HEK293 (cell line): ENCODE measurements at regions not wholly inside any gene's neighbourhood (a gene's known extent, or its start where the extent isn't known, plus 50 kb on each side); places are given as distances from the start of the nearest gene placed in this dataset.
A peak's percentile ranks its signal among the peaks of the same experiment; 100 is the strongest.

Experiments
- CTCF ChIA-PET: fragments of 350-600 bp; formaldehyde crosslinking; extraction: SDS; loops from one replicate; lab custom pipeline; 2021; ENCODE audit warnings: antibody characterized with exemption; lab: Yijun Ruan, JAX
- POLR2A ChIA-PET: fragments of 300-600 bp; formaldehyde crosslinking; extraction: SDS; loops from one replicate; lab custom pipeline; 2020; ENCODE audit warnings: antibody characterized with exemption, inconsistent platforms; lab: Yijun Ruan, JAX
- H3K27ac ChIP-seq: fragments of 200-500 bp; sonication (Bioruptor generic); 2 replicates; pipeline ENCODE4 v1.5.1; 2014; ENCODE audit warnings: low read depth, low read length, control low read depth, inconsistent platforms; ENCODE audit errors: extremely low read depth
- H3K36me3 ChIP-seq, 2 experiments: fragments of 200-500 bp in 1 of 2; sonication (Bioruptor generic) in 1 of 2; 1 replicate in 1 of 2; 2 replicates in 1 of 2; pipeline ENCODE4 v1.5.1; 2014 to 2017; ENCODE audit warnings: inconsistent platforms in 2 of 2, low read length in 2 of 2; ENCODE audit not compliant: control insufficient read depth in 2 of 2, insufficient read depth in 1 of 2
- H3K4me1 ChIP-seq: fragments of 200-500 bp; sonication (Bioruptor generic); 2 replicates; pipeline ENCODE4 v1.5.1; 2014; ENCODE audit warnings: mild to moderate bottlenecking, low read length, inconsistent platforms; ENCODE audit not compliant: control insufficient read depth, insufficient read depth
- H3K4me3 ChIP-seq: 2 replicates; pipeline ENCODE4 v1.5.1; 2011; ENCODE audit warnings: low read depth, mild to moderate bottlenecking, control low read depth, low read length, moderate library complexity
- H3K9me3 ChIP-seq: fragments of 200-500 bp; sonication (Bioruptor generic); 2 replicates; pipeline ENCODE4 v1.5.1; 2014; ENCODE audit warnings: low read depth, low read length, inconsistent platforms; ENCODE audit not compliant: control insufficient read depth, insufficient read depth
- GFI1B ChIP-seq: fragments of 450-650 bp; formaldehyde crosslinking; IDR thresholded peaks from 2 replicates; pipeline ENCODE4 v1.5.1; 2016; ENCODE audit warnings: missing biosample characterization, missing genetic modification characterization
- GLIS2 ChIP-seq: fragments of 450-650 bp; formaldehyde crosslinking; IDR thresholded peaks from 2 replicates; pipeline ENCODE4 v1.5.1; 2016; ENCODE audit warnings: missing biosample characterization, missing genetic modification characterization
- IKZF3 ChIP-seq: fragments of 450-650 bp; IDR thresholded peaks from 2 replicates; pipeline ENCODE4 v1.5.0; 2018; ENCODE audit warnings: missing biosample characterization, mild to moderate bottlenecking, missing genetic modification characterization, moderate library complexity
- KLF7 ChIP-seq: fragments of 450-650 bp; formaldehyde crosslinking; IDR thresholded peaks from 2 replicates; pipeline ENCODE4 v1.5.1; 2016; ENCODE audit warnings: missing biosample characterization, missing genetic modification characterization, borderline replicate concordance
- OSR2 ChIP-seq: fragments of 450-650 bp; formaldehyde crosslinking; IDR thresholded peaks from 2 replicates; pipeline ENCODE4 v1.5.1; 2016; ENCODE audit warnings: missing biosample characterization, missing genetic modification characterization
- SCRT1 ChIP-seq: fragments of 450-650 bp; formaldehyde crosslinking; IDR thresholded peaks from 2 replicates; pipeline ENCODE4 v1.5.1; 2016; ENCODE audit warnings: missing biosample characterization, missing genetic modification characterization, borderline replicate concordance
- ZBTB6 ChIP-seq: fragments of 450-650 bp; formaldehyde crosslinking; IDR thresholded peaks from 2 replicates; pipeline ENCODE4 v1.5.1; 2017; ENCODE audit warnings: missing biosample characterization, missing genetic modification characterization
- ZIC2 ChIP-seq: fragments of 450-650 bp; formaldehyde crosslinking; IDR thresholded peaks from 2 replicates; pipeline ENCODE4 v1.5.1; 2016; ENCODE audit warnings: missing biosample characterization, missing genetic modification characterization
- ZNF10 ChIP-seq: fragments of 450-650 bp; formaldehyde crosslinking; IDR thresholded peaks from 2 replicates; pipeline ENCODE4 v1.5.1; 2017; ENCODE audit warnings: missing biosample characterization, missing genetic modification characterization
- ZNF121 ChIP-seq: fragments of 450-650 bp; formaldehyde crosslinking; IDR thresholded peaks from 2 replicates; pipeline ENCODE4 v1.5.1; 2016; ENCODE audit warnings: missing biosample characterization, missing genetic modification characterization
- ZNF324 ChIP-seq: fragments of 450-650 bp; formaldehyde crosslinking; IDR thresholded peaks from 2 replicates; pipeline ENCODE4 v1.5.1; 2016; ENCODE audit warnings: missing biosample characterization, missing genetic modification characterization
- ZNF37A ChIP-seq: fragments of 450-650 bp; IDR thresholded peaks from 2 replicates; pipeline ENCODE4 v1.5.1; 2018; ENCODE audit warnings: missing biosample characterization, missing genetic modification characterization
- ZNF416 ChIP-seq: fragments of 450-650 bp; formaldehyde crosslinking; IDR thresholded peaks from 2 replicates; pipeline ENCODE4 v1.5.1; 2016; ENCODE audit warnings: missing biosample characterization, missing genetic modification characterization
- ZNF521 ChIP-seq: fragments of 450-650 bp; formaldehyde crosslinking; IDR thresholded peaks from 2 replicates; pipeline ENCODE4 v1.5.1; 2017; ENCODE audit warnings: missing biosample characterization, mild to moderate bottlenecking, missing genetic modification characterization
- ZNF571 ChIP-seq: fragments of 450-650 bp; formaldehyde crosslinking; IDR thresholded peaks from 2 replicates; pipeline ENCODE4 v1.5.0; 2017; ENCODE audit warnings: missing biosample characterization, missing genetic modification characterization
- ZNF600 ChIP-seq: fragments of 450-650 bp; formaldehyde crosslinking; IDR thresholded peaks from 2 replicates; pipeline ENCODE4 v1.5.1; 2016; ENCODE audit warnings: missing biosample characterization, missing genetic modification characterization
- ZNF677 ChIP-seq: fragments of 450-650 bp; IDR thresholded peaks from 2 replicates; pipeline ENCODE4 v1.5.0; 2018; ENCODE audit warnings: missing biosample characterization, mild to moderate bottlenecking, missing genetic modification characterization, moderate library complexity
- ZSCAN16 ChIP-seq: fragments of 450-650 bp; formaldehyde crosslinking; IDR thresholded peaks from 2 replicates; pipeline ENCODE4 v1.5.1; 2016; ENCODE audit warnings: missing biosample characterization, missing genetic modification characterization
- ZSCAN18 ChIP-seq: fragments of 450-650 bp; formaldehyde crosslinking; IDR thresholded peaks from 2 replicates; pipeline ENCODE4 v1.5.1; 2016; ENCODE audit warnings: missing biosample characterization, missing genetic modification characterization
- ZSCAN30 ChIP-seq: fragments of 450-650 bp; IDR thresholded peaks from 2 replicates; pipeline ENCODE4 v1.5.1; 2018; ENCODE audit warnings: missing biosample characterization, mild to moderate bottlenecking, missing genetic modification characterization, moderate library complexity
- TF ChIP-seq, protein P1 (sequence below): fragments of 450-650 bp; formaldehyde crosslinking; IDR thresholded peaks from 2 replicates; pipeline ENCODE4 v1.5.1; 2016; ENCODE audit warnings: missing biosample characterization, missing genetic modification characterization

DNA sequence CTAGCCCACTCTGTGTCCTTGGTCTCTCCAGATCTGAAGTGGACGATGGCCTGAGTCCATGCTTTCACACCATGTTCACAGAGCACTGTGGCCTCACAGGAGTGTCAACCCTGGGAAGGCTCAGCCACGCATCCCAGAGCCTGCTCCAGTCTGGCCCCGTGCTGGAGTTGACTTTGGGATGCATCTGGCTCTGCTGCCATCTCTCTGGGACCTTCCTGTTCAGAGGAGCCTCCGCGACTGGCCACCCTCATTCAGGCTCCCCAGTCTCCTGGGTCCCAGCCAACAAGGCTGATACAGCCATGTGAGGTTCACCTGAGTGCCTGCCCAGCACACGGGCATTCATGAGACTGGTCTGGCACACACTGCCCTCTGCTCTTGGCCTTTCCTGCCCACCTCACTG lies 199.7 kb upstream of the RAB6C start (continued):
- no peak for TF ChIP-seq ZBTB6 (tag by site-specific recombination)
- TF ChIP-seq ZNF37A (tag by site-specific recombination), result no peak
- no peak for TF ChIP-seq ZSCAN30 (tag by site-specific recombination)
- TF ChIP-seq ZNF121 (tag by site-specific recombination), result no peak
- TF ChIP-seq ZNF677 (tag by site-specific recombination), result no peak

- Histone ChIP-seq H3K9me3 (no peaks in the 10 kb centered on the region), H3K4me3 (no peak overlapping the region), H3K27ac (peak overlapping the region; percentile 19; the same call in 1 of the 2 replicates), H3K4me1 (peaks cover 6% of the 10 kb centered on the region; the same call in 1 of the 2 replicates), H3K36me3 (no peaks in the 10 kb centered on the region)
- TF ChIP-seq OSR2, result no peak
- TF ChIP-seq ZNF600 (tag by site-specific recombination), result no peak
- TF ChIP-seq ZIC2 (tag by site-specific recombination), result peak; percentile 49
- CTCF ChIA-PET, result no interaction called here
- POLR2A ChIA-PET, result no interaction called here
Measured at GRCh38 chr2:129780316-129781270, 198.9 kb upstream of the RAB6C start.

DNA sequence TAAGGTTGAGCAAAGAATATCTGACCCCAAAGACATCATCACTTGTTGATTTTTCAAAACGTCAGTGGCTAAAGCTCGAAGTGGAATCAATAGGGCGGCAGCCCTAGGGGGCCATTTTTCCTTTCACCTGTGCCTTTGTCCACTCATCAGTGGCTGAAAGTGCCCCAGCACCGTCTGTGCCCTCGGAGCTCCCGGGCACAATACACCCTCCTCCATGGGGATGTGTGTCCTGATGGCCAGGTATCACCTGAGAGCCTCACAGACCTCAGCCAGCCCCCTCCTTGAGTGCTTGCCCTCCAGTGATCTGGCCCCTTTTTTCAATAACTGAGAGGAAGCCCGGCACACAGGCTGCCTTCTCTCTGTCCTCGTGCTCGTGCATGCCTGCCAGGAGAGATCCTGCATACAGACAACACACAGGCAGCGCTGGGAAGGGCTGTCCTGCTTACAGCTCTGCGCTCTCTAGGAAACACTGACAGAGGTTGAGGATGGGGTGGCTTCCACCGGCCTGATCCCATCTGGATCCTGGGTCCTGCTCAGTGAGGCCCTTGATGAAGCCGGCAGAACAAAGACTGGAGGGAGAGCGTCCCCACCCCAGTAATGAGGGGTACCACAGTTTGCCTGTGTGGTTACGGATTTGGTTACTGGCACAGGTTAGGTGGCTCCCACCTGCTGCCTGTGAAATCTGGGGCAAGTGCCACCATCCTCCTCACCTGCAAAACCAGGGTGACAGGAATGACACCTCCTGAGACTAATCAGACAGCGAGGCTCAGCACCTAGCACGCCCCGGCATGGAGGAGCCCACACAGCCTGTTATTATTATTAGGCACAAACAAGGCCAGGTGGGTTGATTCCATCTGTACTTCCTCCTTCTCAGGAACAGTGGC lies 197.5 kb upstream of the RAB6C start:
- Histone ChIP-seq H3K4me1 (peaks cover 6% of the 10 kb centered on the region; the same call in 1 of the 2 replicates), H3K27ac (no peak overlapping the region), H3K36me3 (no peaks in the 10 kb centered on the region), H3K9me3 (no peaks in the 10 kb centered on the region), H3K4me3 (no peak overlapping the region)
- POLR2A ChIA-PET, result no interaction called here
- CTCF ChIA-PET, result no interaction called here
- TF ChIP-seq KLF7 (tag by site-specific recombination), result no peak
- no peak for TF ChIP-seq GFI1B (tag by site-specific recombination)
- no peak for TF ChIP-seq ZNF324
- no peak for TF ChIP-seq ZNF521
- no peak for TF ChIP-seq ZNF10 (tag by site-specific recombination)
- TF ChIP-seq GLIS2, result no peak
- no peak for TF ChIP-seq IKZF3 (tag by site-specific recombination)
- TF ChIP-seq ZSCAN18 (tag by site-specific recombination), result no peak

DNA sequence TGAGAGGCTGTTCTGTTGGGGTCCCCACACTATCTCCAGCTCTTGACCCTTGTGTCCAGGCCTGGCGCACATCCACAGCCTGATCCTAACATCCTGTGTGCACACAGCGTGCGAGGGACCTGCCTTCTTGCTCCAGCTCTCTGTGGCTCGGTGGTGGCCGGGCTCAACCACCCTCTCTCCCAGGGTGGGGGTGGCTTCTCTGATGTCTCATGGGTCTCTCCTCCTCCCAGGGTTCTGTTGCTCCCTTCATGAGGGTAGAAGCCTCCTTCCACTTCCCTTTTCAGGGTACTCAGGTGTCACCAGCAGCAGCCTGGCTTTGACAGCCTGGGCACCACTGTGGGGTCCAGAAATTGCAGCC lies 196.9 kb upstream of the RAB6C start:
- H3K4me3 ChIP-seq, result no peak overlapping the region
- H3K9me3 ChIP-seq, result no peaks in the 10 kb centered on the region
- TF ChIP-seq ZNF571 (tag by site-specific recombination) (no peak), ZNF677 (tag by site-specific recombination) (no peak), ZSCAN16 (tag by site-specific recombination) (no peak), SCRT1 (tag by site-specific recombination) (no peak), ZNF416 (tag by site-specific recombination) (no peak), ZSCAN18 (tag by site-specific recombination) (no peak)
- TF ChIP-seq, protein P1, sequence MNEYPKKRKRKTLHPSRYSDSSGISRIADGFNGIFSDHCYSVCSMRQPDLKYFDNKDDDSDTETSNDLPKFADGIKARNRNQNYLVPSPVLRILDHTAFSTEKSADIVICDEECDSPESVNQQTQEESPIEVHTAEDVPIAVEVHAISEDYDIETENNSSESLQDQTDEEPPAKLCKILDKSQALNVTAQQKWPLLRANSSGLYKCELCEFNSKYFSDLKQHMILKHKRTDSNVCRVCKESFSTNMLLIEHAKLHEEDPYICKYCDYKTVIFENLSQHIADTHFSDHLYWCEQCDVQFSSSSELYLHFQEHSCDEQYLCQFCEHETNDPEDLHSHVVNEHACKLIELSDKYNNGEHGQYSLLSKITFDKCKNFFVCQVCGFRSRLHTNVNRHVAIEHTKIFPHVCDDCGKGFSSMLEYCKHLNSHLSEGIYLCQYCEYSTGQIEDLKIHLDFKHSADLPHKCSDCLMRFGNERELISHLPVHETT (tag by site-specific recombination), result no peak
- ChIA-PET CTCF (no interaction called here), POLR2A (interaction anchor here (0.6 kb wide), 1 partner anchor 29 kb away, joined by 3 read pairs; no protein-coding TSS in a partner anchor)
- H3K4me1 ChIP-seq, result peaks cover 6% of the 10 kb centered on the region; the same call in 1 of the 2 replicates
- no peaks in the 10 kb centered on the region for H3K36me3 ChIP-seq
- no peak overlapping the region for H3K27ac ChIP-seq
